AG08396 (cell line): ENCODE measurements at regions not wholly inside any gene's neighbourhood (a gene's known extent, or its start where the extent isn't known, plus 50 kb on each side); places are given as distances from the start of the nearest gene placed in this dataset.

Source experiments
- DNase-seq: peaks from one replicate; pipeline ENCODE4 v3.0.0; 2012; ENCODE audit warnings: low spot score, mixed read lengths

DNA sequence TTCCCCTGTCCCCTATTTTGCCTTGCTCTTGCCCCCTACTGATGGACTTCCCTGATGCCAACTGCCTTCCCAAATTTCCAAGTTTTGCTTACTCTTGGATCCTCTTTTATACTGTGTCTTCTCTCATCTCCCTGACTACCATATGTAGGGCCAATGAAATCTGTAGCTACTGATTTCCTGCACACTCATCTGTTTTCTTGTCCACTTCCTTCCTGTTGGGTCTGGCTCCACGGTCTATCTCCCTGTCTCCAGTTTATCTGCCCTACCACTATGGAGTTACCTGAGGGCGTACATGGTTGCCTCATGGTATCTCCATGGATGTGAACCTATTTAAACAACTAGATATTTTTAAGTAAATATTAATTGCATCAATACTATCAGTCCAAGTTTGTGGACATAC is 140.3 kb upstream of the MCHR2 start:
- DNase-seq = no peak

DNA sequence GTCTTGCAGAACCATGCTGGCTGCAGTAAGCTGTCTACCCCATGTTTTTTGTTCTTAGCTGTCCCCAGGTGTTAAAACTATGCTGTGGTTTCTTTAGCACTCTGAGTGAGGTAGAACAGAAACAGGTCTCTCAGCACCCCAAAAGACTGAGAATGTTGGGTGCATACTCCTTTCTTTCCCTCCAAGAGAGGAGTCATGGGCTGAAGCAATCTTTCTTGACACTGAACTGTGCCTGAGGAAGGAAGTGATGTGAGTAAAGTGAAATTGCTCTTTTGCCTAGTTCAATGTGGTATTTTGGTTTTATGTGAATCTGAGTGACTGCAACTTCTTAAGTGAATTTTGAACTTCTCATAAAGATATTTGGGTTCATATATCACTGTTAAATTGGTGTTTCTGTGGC is 138.0 kb upstream of the MCHR2 start:
- no peak for DNase-seq

DNA sequence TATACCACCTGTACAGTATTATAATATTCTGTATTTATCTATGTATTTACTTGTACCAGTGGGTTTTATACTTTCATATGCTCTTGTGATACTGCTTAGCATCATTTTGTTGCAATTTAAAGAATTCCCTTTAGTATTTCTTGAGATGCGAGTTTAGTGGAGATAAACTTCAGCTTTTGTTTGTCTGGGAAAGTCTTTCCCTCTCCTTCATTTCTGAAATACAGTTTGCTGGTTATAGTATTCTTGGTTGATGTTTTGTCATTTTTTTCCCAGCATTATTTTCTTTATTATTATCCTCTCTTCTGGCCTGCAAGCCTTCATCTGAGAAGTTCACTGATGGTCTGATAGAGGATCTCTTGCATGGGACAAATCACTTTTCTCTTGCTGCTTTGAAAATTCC is 136.6 kb upstream of the MCHR2 start:
- DNase-seq = no peak

DNA sequence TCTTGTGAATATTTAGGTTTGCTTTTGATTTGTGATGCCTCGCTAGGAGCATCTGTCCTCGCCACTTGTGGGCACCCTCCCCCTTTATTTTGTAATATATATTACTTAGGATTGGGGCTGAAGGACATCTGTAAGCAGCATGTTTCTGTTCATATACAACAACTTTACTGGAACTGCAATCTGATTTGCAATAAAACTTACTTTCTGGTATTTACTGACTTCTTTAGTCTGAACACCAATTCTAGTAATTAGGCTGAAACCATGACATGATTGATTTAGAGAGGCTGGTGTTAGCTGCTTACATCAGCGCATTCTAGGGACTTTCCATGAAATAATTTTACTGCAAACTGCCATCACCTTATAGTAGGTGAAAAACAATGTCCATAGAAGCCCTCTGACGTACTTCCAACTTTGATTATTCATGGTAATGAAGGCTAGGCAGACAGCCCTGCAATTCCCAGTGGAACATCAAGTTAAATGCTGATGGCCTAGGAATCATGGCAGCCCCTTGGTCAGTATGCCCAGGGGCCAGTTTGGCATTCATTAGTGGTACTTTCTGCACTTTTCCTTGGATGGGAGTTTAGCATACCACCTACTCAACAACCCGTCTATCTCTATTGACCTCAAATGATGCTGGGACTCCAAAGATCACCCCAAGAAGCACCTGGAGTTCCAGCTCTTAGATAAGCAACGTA is 132.9 kb upstream of the MCHR2 start:
- no peak for DNase-seq

DNA sequence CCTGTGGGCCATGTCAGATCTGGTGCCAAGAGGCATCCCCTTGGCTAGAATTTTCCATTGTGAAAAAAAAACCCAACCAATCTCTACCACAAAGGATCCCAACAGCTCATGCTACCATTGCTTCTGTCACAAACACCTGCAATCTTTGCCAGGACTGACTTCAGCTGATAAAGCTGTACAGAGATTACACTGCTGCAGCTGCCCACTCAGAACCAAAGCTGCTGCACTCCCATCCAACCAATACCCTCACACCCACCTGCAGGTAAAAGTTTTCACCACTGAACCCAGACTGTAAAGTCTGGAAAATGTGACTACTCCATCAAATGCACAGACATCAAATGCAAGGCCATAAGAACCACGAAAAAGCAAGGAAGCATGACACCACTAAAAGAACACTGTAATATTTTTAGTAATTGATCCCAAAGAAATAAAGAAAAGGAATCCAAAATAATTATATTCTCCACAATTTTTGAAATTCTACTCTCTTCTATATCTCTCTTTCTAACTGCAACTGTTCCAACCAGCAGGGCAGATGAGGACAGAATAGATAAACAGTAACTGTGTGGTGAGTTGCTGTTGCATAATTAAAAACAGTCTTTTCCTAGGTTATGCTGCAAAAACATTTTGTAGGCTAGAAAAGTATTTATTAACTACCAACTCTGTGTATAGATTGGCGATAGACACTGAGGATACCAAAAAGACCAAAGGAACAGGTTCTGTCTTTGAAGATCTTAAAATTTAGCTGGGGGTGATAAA is 128.0 kb upstream of the MCHR2 start:
- DNase-seq = no peak

GRCh38 chr6:100119261-100119660 is 125.2 kb upstream of the MCHR2 start:
- no peak for DNase-seq

DNA sequence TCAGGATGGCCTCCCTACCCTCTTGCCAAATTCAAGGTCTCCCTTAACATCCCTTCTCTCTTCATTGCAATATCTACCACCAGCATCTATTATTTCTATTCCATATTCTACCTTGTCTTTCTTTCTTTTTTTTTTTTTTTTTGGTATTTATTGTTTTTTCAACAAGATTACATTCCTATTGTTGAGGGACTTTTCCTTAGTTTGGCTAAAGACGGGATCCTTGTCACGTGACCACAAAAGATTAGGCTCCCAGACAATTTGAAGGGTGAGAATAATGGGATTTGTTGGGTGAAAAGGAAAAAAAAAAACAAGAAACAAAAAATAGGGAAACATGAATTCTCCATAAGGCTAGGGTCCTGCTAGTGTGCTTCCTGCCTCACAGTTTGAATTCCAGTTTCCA is 124.3 kb upstream of the MCHR2 start:
- no peak for DNase-seq

GRCh38 chr6:100117680-100118079 is 123.7 kb upstream of the MCHR2 start:
- DNase-seq = no peak

GRCh38 chr6:100116411-100117194 is 122.6 kb upstream of the MCHR2 start:
- peak; percentile 34 for DNase-seq

DNA sequence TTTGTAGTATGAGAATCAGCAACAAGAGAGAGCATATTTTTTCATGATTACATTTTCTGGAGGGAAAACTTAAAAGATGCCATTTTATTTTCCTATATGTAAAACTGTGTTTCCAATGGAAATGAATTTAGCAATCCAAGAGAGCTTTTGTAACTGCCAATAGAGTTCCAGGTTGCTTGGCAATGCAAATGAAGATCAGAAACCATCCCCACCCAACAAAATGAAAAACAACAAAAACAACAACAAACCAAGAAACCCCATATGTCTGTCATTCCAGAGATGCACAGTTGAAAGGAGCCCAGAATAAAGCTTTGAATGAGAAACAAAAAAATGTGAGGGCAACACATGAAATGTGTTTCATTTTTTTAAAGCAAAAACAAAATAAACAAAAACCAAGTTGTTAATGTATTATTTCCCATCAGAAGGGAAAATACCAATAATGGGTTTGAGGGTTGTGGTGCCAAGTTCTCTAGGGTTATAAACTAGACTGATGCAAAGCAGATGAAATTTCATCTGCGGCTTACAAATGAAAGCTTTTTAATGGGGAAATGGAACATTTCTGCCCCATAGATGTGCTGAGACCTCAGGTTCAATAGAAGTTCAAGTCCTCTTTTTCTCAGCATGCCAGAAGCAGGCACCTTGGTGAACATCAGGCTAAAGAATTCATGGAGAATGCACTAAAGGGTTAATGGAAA is 121.5 kb upstream of the MCHR2 start:
- DNase-seq = no peak

DNA sequence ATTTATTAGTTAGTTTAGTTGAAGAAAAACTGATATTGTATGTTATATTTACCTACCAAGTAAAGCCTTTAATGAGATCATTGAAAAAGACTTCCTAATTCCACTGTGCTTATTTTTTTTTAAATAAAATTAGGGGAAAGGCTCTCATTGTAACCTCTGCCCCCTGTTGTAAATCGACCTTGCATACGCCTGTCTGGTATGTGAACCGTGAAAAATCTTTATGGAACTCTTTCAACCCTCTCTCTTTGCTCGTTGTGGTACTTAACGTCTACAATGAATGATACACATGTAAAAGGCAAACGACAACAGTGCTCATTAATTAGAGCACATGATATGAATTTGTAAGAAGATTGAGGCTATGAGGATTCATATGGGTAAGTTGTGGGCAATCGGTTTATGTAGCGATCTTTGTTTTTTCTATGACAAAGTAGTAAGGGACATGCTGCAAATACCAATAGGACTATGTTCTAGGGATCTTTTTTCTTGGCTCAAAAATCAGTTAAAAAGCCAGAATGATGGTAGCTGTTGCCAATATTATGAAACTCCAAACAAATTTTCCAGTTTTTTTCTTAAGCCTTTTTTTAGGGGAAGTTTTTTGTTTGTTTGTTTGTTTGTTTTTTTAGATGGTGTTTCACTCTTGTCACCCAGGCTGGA is 119.0 kb upstream of the MCHR2 start:
- no peak for DNase-seq

GRCh38 chr6:100105919-100106529 is 112.0 kb upstream of the MCHR2 start:
- no peak for DNase-seq

DNA sequence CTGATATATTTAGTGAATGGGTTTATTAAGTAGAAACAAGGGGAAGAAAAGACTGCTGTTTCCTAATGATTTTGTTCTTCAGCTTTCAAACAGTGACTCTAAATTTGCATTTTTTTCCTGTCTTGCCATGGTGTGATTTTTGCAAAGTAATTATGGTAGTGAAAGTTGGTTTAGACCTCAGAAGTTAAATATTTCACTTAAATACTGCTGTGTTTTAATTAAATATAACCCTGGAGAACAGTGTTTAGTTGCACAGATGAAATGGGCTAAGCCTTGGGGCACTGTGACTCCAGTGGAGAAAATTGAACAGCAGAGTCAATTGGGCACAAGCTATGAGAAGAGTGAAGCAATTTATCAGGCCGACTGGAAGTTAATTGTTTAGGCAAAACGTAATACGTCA is 111.1 kb upstream of the MCHR2 start:
- DNase-seq = no peak

- no peak for DNase-seq
Measured at GRCh38 chr6:100103931-100104330, 109.9 kb upstream of the MCHR2 start.

DNA sequence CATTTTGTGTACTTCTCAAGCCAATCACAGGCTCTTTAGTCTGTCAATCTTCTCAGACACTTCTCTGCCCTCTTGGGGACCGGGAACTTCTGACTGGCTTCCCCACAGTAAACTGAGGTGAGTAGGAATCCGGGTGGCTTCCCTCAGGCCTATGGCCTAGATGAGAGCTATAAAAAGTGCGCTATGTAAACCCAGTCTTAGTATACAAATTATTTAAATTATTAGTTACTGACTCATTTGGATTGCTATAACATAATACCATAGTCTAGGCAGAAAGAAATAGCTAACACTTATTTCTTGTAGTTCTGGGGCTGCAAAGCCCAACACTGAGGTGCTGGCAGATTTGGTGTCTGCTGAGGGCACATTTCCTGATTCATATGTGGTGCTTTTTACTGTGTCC is 109.2 kb upstream of the MCHR2 start:
- no peak for DNase-seq

GRCh38 chr6:100101644-100102043 is 107.6 kb upstream of the MCHR2 start:
- no peak for DNase-seq

DNA sequence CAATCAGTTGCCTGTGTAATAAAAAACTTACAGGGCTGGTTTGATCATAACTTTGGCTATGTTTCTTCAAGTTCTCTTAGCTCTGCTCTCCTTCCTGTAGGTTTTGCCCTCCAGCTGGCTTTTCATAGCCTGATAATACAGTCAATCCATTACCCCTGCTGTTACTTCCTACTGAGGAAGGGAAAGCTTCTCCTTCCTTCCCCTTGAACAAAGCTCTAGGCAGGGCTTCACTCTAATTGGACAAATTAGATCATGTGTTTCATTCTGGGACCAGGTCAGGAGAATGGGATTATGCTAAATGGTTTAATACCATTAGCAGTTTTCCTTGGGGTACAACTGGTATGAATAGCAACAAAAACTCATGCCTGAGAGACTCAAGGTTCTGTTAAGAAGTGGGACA is 106.8 kb upstream of the MCHR2 start:
- DNase-seq = no peak

DNA sequence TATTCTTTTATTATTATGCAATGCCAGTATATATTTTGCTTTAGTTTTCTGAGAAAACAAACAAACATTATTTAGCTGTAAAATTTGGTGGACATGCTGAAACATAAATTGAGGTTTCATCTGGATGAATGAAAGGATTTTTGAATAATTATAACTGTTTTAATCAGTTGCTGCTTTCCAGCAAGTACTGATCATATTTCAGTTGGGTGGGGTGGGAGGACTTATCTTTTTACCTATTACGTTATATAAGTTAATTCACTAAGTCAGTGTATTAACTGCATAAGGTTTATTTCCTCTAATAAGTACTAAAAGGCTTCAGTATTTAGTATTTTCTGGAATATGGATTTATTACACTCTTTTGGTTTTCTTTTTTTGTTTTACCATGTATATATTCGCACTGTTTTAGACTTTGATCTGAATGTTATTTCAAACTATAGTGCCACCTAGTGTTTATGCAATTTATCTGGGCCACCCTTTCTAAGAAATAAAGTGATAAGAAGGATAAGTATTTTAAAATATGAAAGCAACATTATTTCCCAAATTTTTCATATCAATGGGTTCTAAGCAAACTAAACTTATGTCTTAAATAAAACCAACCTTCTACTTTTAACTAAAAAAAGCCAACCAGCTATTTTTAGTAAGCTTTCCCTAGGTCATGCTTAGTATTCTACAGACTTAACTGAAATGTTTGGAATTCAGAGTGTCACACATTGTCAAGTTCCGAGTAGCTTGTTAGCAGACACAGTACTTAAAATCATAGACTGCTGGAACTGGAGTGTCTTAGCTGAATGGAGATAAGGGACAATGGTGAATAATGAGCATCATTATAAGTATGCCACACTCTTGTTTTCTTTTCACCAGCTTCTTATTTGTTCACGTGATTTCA is 105.4 kb upstream of the MCHR2 start:
- no peak for DNase-seq

- no peak for DNase-seq
Measured at GRCh38 chr6:100096936-100097335, 102.9 kb upstream of the MCHR2 start.

DNA sequence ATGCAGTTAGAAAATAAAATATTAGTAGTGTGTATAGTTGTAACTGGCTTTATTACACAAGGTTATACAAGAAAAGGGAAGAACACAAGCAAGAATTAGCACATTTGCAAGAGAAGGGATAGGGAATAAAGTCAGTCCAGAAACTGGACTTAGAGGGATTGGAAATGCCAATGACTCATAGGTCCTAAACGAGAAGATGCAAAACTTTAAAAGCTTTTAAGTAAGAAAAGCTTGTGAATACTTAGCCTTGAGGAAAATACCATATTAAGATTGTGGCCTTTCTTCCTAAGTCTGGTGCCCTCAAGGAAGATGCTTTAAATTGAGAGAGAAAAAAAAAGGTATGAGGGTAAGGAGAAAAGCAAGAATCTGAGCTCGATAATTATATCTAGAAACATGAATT is 102.3 kb upstream of the MCHR2 start:
- no peak for DNase-seq
